MM.1S (cell line): ENCODE measurements at regions not wholly inside any gene's neighbourhood (a gene's known extent, or its start where the extent isn't known, plus 50 kb on each side); places are given as distances from the start of the nearest gene placed in this dataset.

Experiments
- DNase-seq: peaks from one replicate; pipeline ENCODE4 v3.0.0-alpha.2; 2015
- H2AFZ ChIP-seq: fragments of 300-600 bp; sonication (generic); 2 replicates; pipeline ENCODE4 v1.6.0; 2016; ENCODE audit warnings: antibody characterized with exemption, low read length
- H3F3A ChIP-seq: fragments of 300-600 bp; sonication (generic); 2 replicates; pipeline ENCODE4 v1.6.1; 2016; ENCODE audit warnings: mild to moderate bottlenecking, antibody characterized with exemption, low read length, moderate library complexity, mixed read lengths; ENCODE audit not compliant: insufficient read depth
- H3K27ac ChIP-seq: fragments of 300-600 bp; sonication (generic); 2 replicates; pipeline ENCODE4 v1.5.1; 2016; ENCODE audit warnings: mild to moderate bottlenecking, low read length
- H3K27me3 ChIP-seq: fragments of 300-600 bp; sonication (generic); replicated peaks from 2 replicates; pipeline ENCODE4 v1.6.0; 2016; ENCODE audit warnings: low read length; ENCODE audit not compliant: insufficient read depth
- H3K36me3 ChIP-seq: fragments of 300-600 bp; sonication (generic); replicated peaks from 2 replicates; pipeline ENCODE4 v1.6.1; 2016; ENCODE audit warnings: mild to moderate bottlenecking, low read length, mixed read lengths; ENCODE audit not compliant: insufficient read depth
- H3K4me1 ChIP-seq: fragments of 300-600 bp; sonication (generic); 2 replicates; pipeline ENCODE4 v1.6.1; 2016; ENCODE audit warnings: low read length, mixed read lengths
- H3K4me2 ChIP-seq: fragments of 300-600 bp; sonication (generic); 2 replicates; pipeline ENCODE4 v1.6.0; 2016; ENCODE audit warnings: low read depth, low read length
- H3K4me3 ChIP-seq: fragments of 300-600 bp; sonication (generic); 2 replicates; pipeline ENCODE4 v1.5.1; 2016; ENCODE audit warnings: low read length, mixed read lengths
- H3K79me2 ChIP-seq: fragments of 300-600 bp; sonication (generic); 2 replicates; pipeline ENCODE4 v1.6.1; 2016; ENCODE audit warnings: mixed run types, low read length, mixed read lengths
- H3K9ac ChIP-seq: fragments of 300-600 bp; sonication (generic); 2 replicates; pipeline ENCODE4 v1.6.1; 2016; ENCODE audit warnings: low read length, mixed read lengths
- H3K9me2 ChIP-seq: fragments of 300-600 bp; sonication (generic); replicated peaks from 2 replicates; pipeline ENCODE4 v1.6.1; 2016; ENCODE audit warnings: mild to moderate bottlenecking, low read length, mixed read lengths; ENCODE audit not compliant: insufficient read depth
- H3K9me3 ChIP-seq: fragments of 300-600 bp; sonication (generic); replicated peaks from 2 replicates; pipeline ENCODE4 v1.6.1; 2016; ENCODE audit warnings: mild to moderate bottlenecking, low read length, mixed read lengths; ENCODE audit not compliant: insufficient read depth
- H4K20me1 ChIP-seq: fragments of 300-600 bp; sonication (generic); 2 replicates; pipeline ENCODE4 v1.6.1; 2016; ENCODE audit warnings: mild to moderate bottlenecking, low read length, moderate library complexity, mixed read lengths; ENCODE audit not compliant: insufficient read depth
- CTCF ChIP-seq: fragments of 300-600 bp; sonication (generic); IDR thresholded peaks from 2 replicates; pipeline ENCODE4 v1.5.1; 2016; ENCODE audit warnings: antibody characterized with exemption, low read length, mixed read lengths
- EZH2 ChIP-seq: fragments of 300-600 bp; sonication (generic); optimal IDR thresholded peaks from 2 replicates; pipeline ENCODE3; 2017; ENCODE audit warnings: low read depth, mild to moderate bottlenecking, antibody characterized with exemption, low read length, mixed read lengths
- EZH2phosphoT487 ChIP-seq: fragments of 300-600 bp; sonication (generic); IDR thresholded peaks from 2 replicates; pipeline ENCODE4 v1.6.1; 2018; ENCODE audit warnings: antibody characterized with exemption, low read length

DNA sequence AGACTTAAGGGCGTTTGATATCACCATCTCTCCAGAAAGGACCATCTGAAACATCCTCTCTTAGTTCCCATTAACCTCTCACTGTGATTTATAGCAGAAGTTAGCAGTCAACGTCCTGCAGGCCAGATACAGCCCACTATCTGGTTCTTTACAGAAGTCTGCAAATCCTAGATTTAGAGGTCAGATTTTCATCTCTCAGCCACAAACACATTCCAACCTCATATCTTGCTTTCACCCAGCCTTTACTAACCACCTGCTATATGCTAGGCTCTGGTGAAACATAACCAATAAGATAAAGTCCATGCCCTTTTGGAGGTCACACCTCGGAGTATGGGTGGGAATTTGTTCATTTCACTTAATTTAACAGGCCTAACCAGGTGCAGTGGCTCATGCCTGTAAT, 76.8 kb upstream of the CACNA1A start:
- H3K9me3 ChIP-seq: no peaks in the 10 kb centered on the region
- H3K9ac ChIP-seq: no peak overlapping the region
- no peak overlapping the region for H3K4me2 ChIP-seq
- H3K27ac ChIP-seq: no peak overlapping the region
- H3K4me3 ChIP-seq: no peak overlapping the region
- no peaks in the 10 kb centered on the region for H3K79me2 ChIP-seq
- H3K9me2 ChIP-seq: no peaks in the 10 kb centered on the region
- no peaks in the 10 kb centered on the region for H3K36me3 ChIP-seq
- DNase-seq: no peak
- H2AFZ ChIP-seq: no peak overlapping the region
- TF ChIP-seq EZH2phosphoT487 (no peak), EZH2 (no peak), CTCF (no peak)
- no peaks in the 10 kb centered on the region for H3F3A ChIP-seq
- no peaks in the 10 kb centered on the region for H4K20me1 ChIP-seq
- H3K4me1 ChIP-seq: no peaks in the 10 kb centered on the region
- peaks cover 59% of the 10 kb centered on the region for H3K27me3 ChIP-seq

- H4K20me1 ChIP-seq: no peaks in the 10 kb centered on the region
- H3K27ac ChIP-seq: no peak overlapping the region
- H3K36me3 ChIP-seq: no peaks in the 10 kb centered on the region
- H3K9me3 ChIP-seq: no peaks in the 10 kb centered on the region
- peaks cover 61% of the 10 kb centered on the region for H3K27me3 ChIP-seq
- TF ChIP-seq EZH2phosphoT487: no peak
- TF ChIP-seq EZH2: no peak
- no peak for TF ChIP-seq CTCF
- no peak overlapping the region for H3K9ac ChIP-seq
- H2AFZ ChIP-seq: no peak overlapping the region
- no peak for DNase-seq
- no peaks in the 10 kb centered on the region for H3K9me2 ChIP-seq
- H3K4me1 ChIP-seq: no peaks in the 10 kb centered on the region
- H3K4me3 ChIP-seq: no peak overlapping the region
- no peaks in the 10 kb centered on the region for H3F3A ChIP-seq
- H3K79me2 ChIP-seq: no peaks in the 10 kb centered on the region
- H3K4me2 ChIP-seq: no peak overlapping the region
Measured at GRCh38 chr19:13581576-13581975, 75.3 kb upstream of the CACNA1A start.

DNA sequence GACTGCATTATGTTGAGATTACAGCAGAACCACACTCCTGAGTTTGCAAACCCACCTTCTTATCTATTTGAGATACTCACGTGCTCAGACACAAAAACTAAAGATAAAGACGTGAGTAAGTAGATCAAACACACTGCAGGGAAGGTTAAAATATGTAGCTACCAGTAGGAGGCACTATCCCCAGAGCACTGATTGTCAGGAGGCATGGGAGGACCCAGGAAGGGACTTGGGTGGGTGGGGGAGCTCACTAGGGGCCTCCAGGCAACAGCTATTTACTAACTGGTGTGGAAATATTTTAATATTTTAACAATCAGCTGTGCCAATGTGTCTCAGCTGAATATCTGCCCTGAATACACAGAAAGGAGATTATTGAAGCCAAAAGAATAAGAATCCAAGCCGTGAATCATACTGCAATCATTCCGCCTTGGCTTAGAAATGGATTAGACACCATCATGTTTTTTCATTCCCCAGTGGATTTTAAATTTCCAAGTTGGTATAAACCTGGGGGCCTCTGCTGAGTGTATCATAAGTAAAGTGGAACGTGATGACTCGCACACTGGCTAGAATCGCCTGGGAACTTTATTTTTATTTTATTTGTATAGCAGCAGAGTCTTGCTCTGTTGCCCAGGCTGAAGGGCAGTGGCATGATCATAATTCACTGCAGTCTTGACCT, 73.2 kb upstream of the CACNA1A start:
- TF ChIP-seq EZH2phosphoT487 (no peak), EZH2 (no peak), CTCF (0 out of 2 replicates have a peak, but pooled peaks have one; percentile 9)
- H3K27me3 ChIP-seq: peaks cover 53% of the 10 kb centered on the region
- no peak overlapping the region for H3K4me3 ChIP-seq
- H3F3A ChIP-seq: no peaks in the 10 kb centered on the region
- H3K9me3 ChIP-seq: no peaks in the 10 kb centered on the region
- no peak for DNase-seq
- H3K27ac ChIP-seq: no peak overlapping the region
- no peak overlapping the region for H3K9ac ChIP-seq
- no peaks in the 10 kb centered on the region for H4K20me1 ChIP-seq
- H3K79me2 ChIP-seq: no peaks in the 10 kb centered on the region
- H3K4me2 ChIP-seq: no peak overlapping the region
- no peaks in the 10 kb centered on the region for H3K4me1 ChIP-seq
- no peak overlapping the region for H2AFZ ChIP-seq
- H3K9me2 ChIP-seq: no peaks in the 10 kb centered on the region
- H3K36me3 ChIP-seq: no peaks in the 10 kb centered on the region
